Sigmoid colon (tissue), 6 donors: ENCODE measurements at regions not wholly inside any gene's neighbourhood (a gene's known extent, or its start where the extent isn't known, plus 50 kb on each side); places are given as distances from the start of the nearest gene placed in this dataset.

Experiments
- DNase-seq: peaks from one replicate; pipeline ENCODE4 v3.0.0-alpha.2; 2019
- H3K27ac ChIP-seq, 4 donors: fragments of 200-600 bp; sonication (generic); one replicate each; pipeline ENCODE4 v1.5.1; 2016 to 2019; ENCODE audit warnings: mild to moderate bottlenecking in 1 of 4
- H3K27me3 ChIP-seq, 3 donors: fragments of 200-600 bp; sonication (generic); one replicate each; pipeline ENCODE4 v1.5.1; 2019; ENCODE audit warnings: mild to moderate bottlenecking in 1 of 3
- H3K36me3 ChIP-seq, 4 donors: fragments of 200-600 bp; sonication (generic); one replicate each; pipeline ENCODE4 v1.5.1; 2016 to 2019
- H3K4me1 ChIP-seq, 4 donors: fragments of 200-600 bp; sonication (generic); one replicate each; pipeline ENCODE4 v1.5.1; 2017 to 2019
- H3K4me3 ChIP-seq, 4 donors: fragments of 200-600 bp; sonication (generic); one replicate each; pipeline ENCODE4 v1.5.1; 2017 to 2019; ENCODE audit warnings: mild to moderate bottlenecking in 2 of 4, moderate library complexity in 1 of 4
- H3K9me3 ChIP-seq, 4 donors: fragments of 200-600 bp in 3 of 4; sonication (generic) in 3 of 4; one replicate each; pipeline versions ENCODE4 v1.5.1 to v1.6.1; 2013 to 2019
- EP300 ChIP-seq, 4 donors: sonication (generic); formaldehyde crosslinking; IDR thresholded peaks; one replicate each; pipeline ENCODE4 v1.6.1; 2017; ENCODE audit warnings: antibody characterized with exemption in 4 of 4
- POLR2A ChIP-seq, 2 donors: fragments of 450-650 bp; IDR thresholded peaks; one replicate each; pipeline ENCODE4 v1.6.1; 2016; ENCODE audit warnings: antibody characterized with exemption in 2 of 2, mild to moderate bottlenecking in 2 of 2, moderate library complexity in 2 of 2
- POLR2AphosphoS5 ChIP-seq, 4 donors: sonication (generic); formaldehyde crosslinking; IDR thresholded peaks; one replicate each; pipeline ENCODE4 v1.6.1; 2017; ENCODE audit warnings: antibody characterized with exemption in 4 of 4
- WGBS, 2 donors: extraction: QIAGEN DNeasy Blood & Tissue Kit; methylation state at CpG; one replicate each; pipeline ENCODE4 v1.1.7; 2013; 5-methylcytosine and 5-hydroxymethylcytosine counted together
- intact Hi-C: fragments of 100-400 bp; cut with DNase I; formaldehyde crosslinking; loops from one replicate; pipeline ENCODE4 v1.15.1; 2023
- TF ChIP-seq, protein P1 (sequence below), 4 experiments: fragments of 450-650 bp in 3 of 4; fragments of 200-600 bp in 1 of 4; IDR thresholded peaks; one replicate each; pipeline ENCODE4 v1.5.1; 2016 to 2019; ENCODE audit warnings: antibody characterized with exemption in 4 of 4, mild to moderate bottlenecking in 3 of 4, moderate library complexity in 2 of 4
- donor health status: healthy with polysubstance abuse.
- donor health status: healthy.

DNA sequence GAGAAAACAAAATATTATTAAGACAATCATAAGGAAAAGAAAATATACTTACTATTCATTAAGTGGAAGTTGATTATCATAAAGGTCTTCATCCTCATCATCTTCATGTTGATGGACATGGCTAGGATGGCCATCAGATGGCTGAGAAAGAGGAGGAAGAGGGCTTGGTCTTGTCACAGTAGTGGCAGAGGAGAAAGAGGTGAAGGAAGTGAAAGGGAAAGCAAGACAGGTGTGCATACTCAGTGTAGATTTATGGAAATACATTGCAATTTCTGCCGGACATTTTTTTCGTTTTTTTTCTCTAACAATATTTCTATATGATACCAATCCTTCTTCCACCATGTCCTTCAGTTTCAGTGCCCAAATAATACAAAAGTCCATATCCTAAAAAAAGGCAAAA, 1409.8 kb downstream of the PCDH7 start:
- no peak for DNase-seq
- intact Hi-C loops, result no loop called here
- 62 to 93% methylated on average over 2 of the region's 2 CpGs for WGBS, 2 donors
- Histone ChIP-seq H3K27ac (no peak overlapping the region), H3K36me3 (no peaks in the 10 kb centered on the region), H3K4me3 (no peak overlapping the region), H3K4me1 (no peaks in the 10 kb centered on the region), H3K27me3 (no peaks in the 10 kb centered on the region), H3K9me3 (no peaks in the 10 kb centered on the region)
- TF ChIP-seq POLR2A (IDR thresholded peaks at IDR 0.05) (no peak), POLR2AphosphoS5 (IDR thresholded peaks at IDR 0.05) (no peak), EP300 (IDR thresholded peaks at IDR 0.05) (no peak)

DNA sequence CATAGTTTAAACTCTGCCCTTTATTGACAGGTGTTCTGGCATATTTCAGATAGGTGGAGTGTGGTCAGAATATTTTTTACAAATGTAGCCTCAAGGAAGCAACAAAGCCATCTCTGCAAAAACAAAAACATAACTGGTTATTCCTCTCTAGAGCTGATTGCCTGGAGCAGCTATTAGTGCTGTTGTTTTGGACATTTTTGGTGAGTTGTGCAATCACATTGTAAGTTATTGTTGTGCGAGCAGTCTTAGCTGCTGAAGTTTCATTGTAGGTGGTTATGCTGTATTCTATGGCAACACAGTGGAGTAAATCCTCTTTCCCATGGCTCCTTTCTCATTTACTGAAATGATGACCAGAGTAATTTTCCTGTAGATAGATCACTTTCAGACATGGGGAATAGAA, 1413.0 kb downstream of the PCDH7 start:
- intact Hi-C loops, result no loop called here
- TF ChIP-seq POLR2AphosphoS5 (IDR thresholded peaks at IDR 0.05) (no peak), EP300 (IDR thresholded peaks at IDR 0.05) (no peak), POLR2A (IDR thresholded peaks at IDR 0.05) (no peak)
- TF ChIP-seq, protein P1, sequence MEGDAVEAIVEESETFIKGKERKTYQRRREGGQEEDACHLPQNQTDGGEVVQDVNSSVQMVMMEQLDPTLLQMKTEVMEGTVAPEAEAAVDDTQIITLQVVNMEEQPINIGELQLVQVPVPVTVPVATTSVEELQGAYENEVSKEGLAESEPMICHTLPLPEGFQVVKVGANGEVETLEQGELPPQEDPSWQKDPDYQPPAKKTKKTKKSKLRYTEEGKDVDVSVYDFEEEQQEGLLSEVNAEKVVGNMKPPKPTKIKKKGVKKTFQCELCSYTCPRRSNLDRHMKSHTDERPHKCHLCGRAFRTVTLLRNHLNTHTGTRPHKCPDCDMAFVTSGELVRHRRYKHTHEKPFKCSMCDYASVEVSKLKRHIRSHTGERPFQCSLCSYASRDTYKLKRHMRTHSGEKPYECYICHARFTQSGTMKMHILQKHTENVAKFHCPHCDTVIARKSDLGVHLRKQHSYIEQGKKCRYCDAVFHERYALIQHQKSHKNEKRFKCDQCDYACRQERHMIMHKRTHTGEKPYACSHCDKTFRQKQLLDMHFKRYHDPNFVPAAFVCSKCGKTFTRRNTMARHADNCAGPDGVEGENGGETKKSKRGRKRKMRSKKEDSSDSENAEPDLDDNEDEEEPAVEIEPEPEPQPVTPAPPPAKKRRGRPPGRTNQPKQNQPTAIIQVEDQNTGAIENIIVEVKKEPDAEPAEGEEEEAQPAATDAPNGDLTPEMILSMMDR (IDR thresholded peaks at IDR 0.05), result no peak
- no peak overlapping the region for H3K4me3 ChIP-seq
- H3K27me3 ChIP-seq, result no peaks in the 10 kb centered on the region
- no peaks in the 10 kb centered on the region for H3K36me3 ChIP-seq
- WGBS, 2 donors, result 87 to 98% methylated on average over 1 of the region's 1 CpG
- no peaks in the 10 kb centered on the region for H3K9me3 ChIP-seq
- no peaks in the 10 kb centered on the region for H3K4me1 ChIP-seq
- no peak overlapping the region for H3K27ac ChIP-seq
- no peak for DNase-seq

DNA sequence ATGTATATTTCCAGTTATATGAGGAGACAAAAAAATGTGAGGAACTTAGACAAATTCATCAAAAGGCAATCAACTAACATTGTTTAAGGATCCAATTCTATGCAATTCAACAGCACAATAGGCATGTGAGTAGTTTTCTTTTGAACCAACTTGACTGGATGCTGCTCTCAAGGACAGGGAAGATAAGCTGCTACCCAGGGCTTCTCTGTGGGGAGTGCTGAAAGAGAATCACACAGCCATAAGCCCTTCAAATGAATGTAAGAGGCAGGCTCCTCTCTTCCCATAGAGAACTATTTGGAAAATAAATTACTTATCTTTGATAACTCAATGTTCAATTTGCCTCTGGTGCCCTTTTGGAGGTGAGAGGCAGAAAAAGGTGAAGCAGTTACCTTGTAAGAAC, 1413.6 kb downstream of the PCDH7 start:
- Histone ChIP-seq H3K4me3 (no peak overlapping the region), H3K27me3 (no peaks in the 10 kb centered on the region), H3K9me3 (no peaks in the 10 kb centered on the region), H3K36me3 (no peaks in the 10 kb centered on the region), H3K27ac (no peak overlapping the region), H3K4me1 (no peaks in the 10 kb centered on the region)
- DNase-seq, result no peak
- TF ChIP-seq POLR2A (IDR thresholded peaks at IDR 0.05) (no peak), EP300 (IDR thresholded peaks at IDR 0.05) (no peak)
- TF ChIP-seq, protein P1 (IDR thresholded peaks at IDR 0.05), result no peak
- intact Hi-C loops, result no loop called here

DNA sequence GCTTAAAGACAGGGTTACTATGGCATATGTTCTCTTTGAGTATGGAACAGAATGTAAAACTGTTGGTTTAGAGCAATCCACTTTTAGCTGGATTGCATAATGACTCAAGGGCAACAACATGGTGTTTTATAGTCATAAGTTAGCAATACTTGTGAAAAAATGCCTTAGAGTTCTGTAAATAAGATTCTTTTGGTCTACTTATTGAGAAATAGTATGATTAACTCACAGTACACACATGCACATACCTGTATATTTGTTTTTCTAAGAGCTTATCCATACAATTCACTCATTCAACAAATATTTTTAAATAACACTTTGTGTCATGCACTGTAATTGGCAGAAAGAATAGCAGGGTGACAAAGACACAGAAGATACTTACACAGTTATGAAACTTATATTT, 1415.5 kb downstream of the PCDH7 start:
- no peaks in the 10 kb centered on the region for H3K4me1 ChIP-seq
- H3K9me3 ChIP-seq, result no peaks in the 10 kb centered on the region
- intact Hi-C loops, result no loop called here
- DNase-seq, result no peak
- H3K27me3 ChIP-seq, result no peaks in the 10 kb centered on the region
- no peak overlapping the region for H3K27ac ChIP-seq
- no peak overlapping the region for H3K4me3 ChIP-seq
- TF ChIP-seq EP300 (IDR thresholded peaks at IDR 0.05), result no peak
- no peak for TF ChIP-seq POLR2AphosphoS5 (IDR thresholded peaks at IDR 0.05)
- TF ChIP-seq, protein P1 (IDR thresholded peaks at IDR 0.05), result no peak
- no peak for TF ChIP-seq POLR2A (IDR thresholded peaks at IDR 0.05)
- H3K36me3 ChIP-seq, result no peaks in the 10 kb centered on the region

DNA sequence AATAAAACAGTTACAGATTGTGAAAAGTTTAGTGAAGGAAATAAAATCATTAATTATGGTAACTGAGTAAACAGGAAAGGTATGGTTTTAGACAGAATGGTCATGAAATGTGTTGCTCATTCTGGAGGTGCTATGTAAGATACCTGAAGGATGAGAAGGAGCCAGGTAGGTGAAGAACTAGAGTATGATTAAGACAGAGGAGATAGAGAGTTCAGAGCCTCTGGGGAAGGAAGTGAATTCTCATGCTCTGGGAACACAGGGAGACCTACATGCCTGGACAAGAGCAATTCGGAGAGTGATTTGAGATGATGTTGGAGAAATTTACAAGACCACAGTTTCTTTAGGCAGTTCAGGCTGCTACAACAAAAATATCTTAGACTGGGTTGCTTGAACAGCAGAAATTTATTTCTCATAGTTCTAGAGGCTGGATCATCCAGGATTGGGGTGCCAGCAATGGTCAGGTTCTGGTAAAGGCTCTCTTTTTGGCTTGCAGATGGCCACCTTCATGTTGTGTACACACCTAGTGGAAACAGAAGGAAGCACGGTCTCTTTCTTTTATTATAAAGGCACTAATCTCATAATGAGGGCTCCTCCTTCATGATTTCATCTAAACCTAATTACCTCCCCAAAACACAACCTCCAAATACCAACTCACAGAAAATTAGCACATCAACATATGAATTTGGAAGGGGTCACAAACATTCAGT, 1416.1 kb downstream of the PCDH7 start:
- intact Hi-C loops, result no loop called here
- TF ChIP-seq POLR2AphosphoS5 (IDR thresholded peaks at IDR 0.05) (no peak), POLR2A (IDR thresholded peaks at IDR 0.05) (no peak), EP300 (IDR thresholded peaks at IDR 0.05) (no peak)
- TF ChIP-seq, protein P1 (IDR thresholded peaks at IDR 0.05), result no peak
- Histone ChIP-seq H3K4me3 (no peak overlapping the region), H3K27ac (no peak overlapping the region), H3K4me1 (no peaks in the 10 kb centered on the region), H3K27me3 (no peaks in the 10 kb centered on the region), H3K36me3 (no peaks in the 10 kb centered on the region), H3K9me3 (no peaks in the 10 kb centered on the region)
- no peak for DNase-seq
- WGBS, 2 donors, result 85 to 95% methylated on average over 2 of the region's 2 CpGs
